GM23338 (cell line): ENCODE measurements at regions not wholly inside any gene's neighbourhood (a gene's known extent, or its start where the extent isn't known, plus 50 kb on each side); places are given as distances from the start of the nearest gene placed in this dataset.

Experiments used
- ATAC-seq: fragments of 200-7000 bp; cut with Tn5 transposase; 3 replicates; pipeline ENCODE4 v1.9.1; 2020
- DNase-seq: peaks from one replicate; pipeline ENCODE4 v3.0.0-alpha.2; 2015; ENCODE audit warnings: low spot score
- H2AFZ ChIP-seq: fragments of 200-600 bp; sonication (generic); 2 replicates; pipeline ENCODE4 v1.8.0; 2016; ENCODE audit warnings: antibody characterized with exemption, mild to moderate bottlenecking, moderate library complexity
- H3F3A ChIP-seq: fragments of 200-600 bp; sonication (generic); replicated peaks from 2 replicates; pipeline ENCODE4 v1.8.0; 2017; ENCODE audit warnings: antibody characterized with exemption, mixed run types, low read depth
- H3K27ac ChIP-seq: fragments of 200-600 bp; sonication (generic); 2 replicates; pipeline ENCODE4 v1.6.1; 2016; ENCODE audit warnings: low read depth
- H3K27me3 ChIP-seq: fragments of 200-600 bp; sonication (generic); 2 replicates; pipeline ENCODE4 v1.8.0; 2016; ENCODE audit warnings: mild to moderate bottlenecking, mixed run types, moderate library complexity; ENCODE audit not compliant: insufficient read depth
- H3K36me3 ChIP-seq: fragments of 200-600 bp; sonication (generic); 2 replicates; pipeline ENCODE4 v1.8.0; 2016; ENCODE audit warnings: mild to moderate bottlenecking; ENCODE audit not compliant: insufficient read depth
- H3K4me1 ChIP-seq: fragments of 200-600 bp; sonication (generic); 2 replicates; pipeline ENCODE4 v1.8.0; 2016; ENCODE audit warnings: mild to moderate bottlenecking, moderate library complexity; ENCODE audit not compliant: insufficient read depth
- H3K4me2 ChIP-seq: fragments of 200-600 bp; sonication (generic); 2 replicates; pipeline ENCODE4 v1.7.1; 2017; ENCODE audit warnings: mixed run types
- H3K4me3 ChIP-seq: fragments of 200-600 bp; sonication (generic); 2 replicates; pipeline ENCODE4 v1.6.1; 2016; ENCODE audit warnings: mixed run types
- H3K79me2 ChIP-seq: fragments of 200-600 bp; sonication (generic); replicated peaks from 2 replicates; pipeline ENCODE4 v1.8.0; 2017; ENCODE audit warnings: mild to moderate bottlenecking; ENCODE audit not compliant: insufficient read depth
- H3K9me2 ChIP-seq: fragments of 200-600 bp; sonication (generic); 2 replicates; pipeline ENCODE4 v1.8.0; 2017; ENCODE audit not compliant: insufficient read depth
- H4K20me1 ChIP-seq: fragments of 200-600 bp; sonication (generic); replicated peaks from 2 replicates; pipeline ENCODE4 v1.8.0; 2017; ENCODE audit warnings: mild to moderate bottlenecking; ENCODE audit not compliant: insufficient read depth
- H3K27ac Mint-ChIP-seq: 2 replicates; pipeline ENCODE4 v1.8.0; 2020; ENCODE audit warnings: inconsistent platforms, mild to moderate bottlenecking, moderate library complexity, mixed read lengths
- H3K27me3 Mint-ChIP-seq: 3 replicates; pipeline ENCODE4 v1.8.0; 2022; ENCODE audit warnings: low read depth, mild to moderate bottlenecking, moderate library complexity, mixed read lengths, inconsistent platforms; ENCODE audit not compliant: insufficient read depth, poor library complexity
- H3K36me3 Mint-ChIP-seq: 3 replicates; pipeline ENCODE4 v1.8.0; 2021; ENCODE audit warnings: low read depth, mild to moderate bottlenecking, inconsistent platforms, moderate library complexity, mixed read lengths
- H3K4me1 Mint-ChIP-seq: 3 replicates; pipeline ENCODE4 v1.8.0; 2020; ENCODE audit warnings: mild to moderate bottlenecking, inconsistent platforms, mixed read lengths
- H3K4me3 Mint-ChIP-seq: 3 replicates; pipeline ENCODE4 v1.8.0; 2021; ENCODE audit warnings: moderate library complexity, mild to moderate bottlenecking, inconsistent platforms, mixed read lengths
- H3K9me3 Mint-ChIP-seq: 3 replicates; pipeline ENCODE4 v1.8.0; 2020; ENCODE audit warnings: moderate library complexity, mild to moderate bottlenecking, inconsistent platforms, mixed read lengths
- EZH2 ChIP-seq: fragments of 200-600 bp; sonication (generic); IDR thresholded peaks from one replicate; pipeline ENCODE4 v1.8.0; 2017; ENCODE audit warnings: antibody characterized with exemption, mild to moderate bottlenecking, low read depth; ENCODE audit not compliant: unreplicated experiment
- EZH2phosphoT487 ChIP-seq: fragments of 200-600 bp; sonication (generic); IDR thresholded peaks from one replicate; pipeline ENCODE4 v1.8.1; 2018; ENCODE audit warnings: antibody characterized with exemption; ENCODE audit not compliant: unreplicated experiment
- POLR2AphosphoS5 ChIP-seq: IDR thresholded peaks from 2 replicates; pipeline ENCODE4 v1.6.1; 2016; ENCODE audit warnings: antibody characterized with exemption, low read depth
- ZNF462 ChIP-seq: fragments of 250-450 bp; sonication (Bioruptor Pico); IDR thresholded peaks from 2 replicates; pipeline ENCODE4 v1.5.0; 2020; ENCODE audit warnings: mild to moderate bottlenecking, moderate library complexity
- TF ChIP-seq, protein P1 (sequence below): IDR thresholded peaks from one replicate; pipeline ENCODE4 v1.6.1; 2018; ENCODE audit warnings: antibody characterized with exemption; ENCODE audit not compliant: unreplicated experiment

DNA sequence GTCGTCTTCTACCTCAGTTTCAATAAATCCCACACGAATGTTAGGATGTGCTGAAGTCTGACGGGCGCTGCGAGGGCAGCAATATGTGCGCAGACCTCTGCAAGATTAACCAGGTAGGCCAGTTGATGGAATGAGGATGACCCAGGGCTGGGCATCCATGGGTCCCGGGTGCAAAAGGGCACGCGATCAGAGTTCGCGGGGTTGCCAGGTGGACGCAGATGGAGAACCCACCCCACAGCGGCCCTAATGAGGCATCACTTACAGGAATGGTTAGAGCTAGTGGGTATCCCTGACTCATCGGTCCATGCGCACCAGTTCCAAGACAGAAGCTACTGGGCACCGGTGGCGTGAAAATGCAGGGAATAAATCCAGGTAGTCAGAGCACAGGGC lies 2116.0 kb downstream of the TP53TG3F start:
- Histone ChIP-seq H3K4me2 (no peak overlapping the region), H3K27ac (no peak overlapping the region), H3K9me2 (no peaks in the 10 kb centered on the region), H3K4me1 (no peaks in the 10 kb centered on the region), H3K27me3 (no peaks in the 10 kb centered on the region), H3K4me3 (no peak overlapping the region), H3K79me2 (no peaks in the 10 kb centered on the region), H3F3A (no peaks in the 10 kb centered on the region), H4K20me1 (no peaks in the 10 kb centered on the region), H2AFZ (no peak overlapping the region), H3K36me3 (no peaks in the 10 kb centered on the region)
- Mint-ChIP-seq H3K9me3 (peaks cover 94% of the 10 kb centered on the region), H3K4me1 (no peaks in the 10 kb centered on the region), H3K4me3 (no peak overlapping the region), H3K36me3 (peaks cover 52% of the 10 kb centered on the region), H3K27ac (no peak overlapping the region), H3K27me3 (peaks cover 2% of the 10 kb centered on the region)
- TF ChIP-seq, protein P1, sequence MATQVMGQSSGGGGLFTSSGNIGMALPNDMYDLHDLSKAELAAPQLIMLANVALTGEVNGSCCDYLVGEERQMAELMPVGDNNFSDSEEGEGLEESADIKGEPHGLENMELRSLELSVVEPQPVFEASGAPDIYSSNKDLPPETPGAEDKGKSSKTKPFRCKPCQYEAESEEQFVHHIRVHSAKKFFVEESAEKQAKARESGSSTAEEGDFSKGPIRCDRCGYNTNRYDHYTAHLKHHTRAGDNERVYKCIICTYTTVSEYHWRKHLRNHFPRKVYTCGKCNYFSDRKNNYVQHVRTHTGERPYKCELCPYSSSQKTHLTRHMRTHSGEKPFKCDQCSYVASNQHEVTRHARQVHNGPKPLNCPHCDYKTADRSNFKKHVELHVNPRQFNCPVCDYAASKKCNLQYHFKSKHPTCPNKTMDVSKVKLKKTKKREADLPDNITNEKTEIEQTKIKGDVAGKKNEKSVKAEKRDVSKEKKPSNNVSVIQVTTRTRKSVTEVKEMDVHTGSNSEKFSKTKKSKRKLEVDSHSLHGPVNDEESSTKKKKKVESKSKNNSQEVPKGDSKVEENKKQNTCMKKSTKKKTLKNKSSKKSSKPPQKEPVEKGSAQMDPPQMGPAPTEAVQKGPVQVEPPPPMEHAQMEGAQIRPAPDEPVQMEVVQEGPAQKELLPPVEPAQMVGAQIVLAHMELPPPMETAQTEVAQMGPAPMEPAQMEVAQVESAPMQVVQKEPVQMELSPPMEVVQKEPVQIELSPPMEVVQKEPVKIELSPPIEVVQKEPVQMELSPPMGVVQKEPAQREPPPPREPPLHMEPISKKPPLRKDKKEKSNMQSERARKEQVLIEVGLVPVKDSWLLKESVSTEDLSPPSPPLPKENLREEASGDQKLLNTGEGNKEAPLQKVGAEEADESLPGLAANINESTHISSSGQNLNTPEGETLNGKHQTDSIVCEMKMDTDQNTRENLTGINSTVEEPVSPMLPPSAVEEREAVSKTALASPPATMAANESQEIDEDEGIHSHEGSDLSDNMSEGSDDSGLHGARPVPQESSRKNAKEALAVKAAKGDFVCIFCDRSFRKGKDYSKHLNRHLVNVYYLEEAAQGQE = no peak
- TF ChIP-seq ZNF462 (CRISPR knock-in tag) (no peak), EZH2phosphoT487 (no peak), POLR2AphosphoS5 (no peak), EZH2 (no peak)
- ATAC-seq (no peak), DNase-seq (no peak)
